Esophagus squamous epithelium (tissue), 5 donors: ENCODE measurements at regions not wholly inside any gene's neighbourhood (a gene's known extent, or its start where the extent isn't known, plus 50 kb on each side); places are given as distances from the start of the nearest gene placed in this dataset.

Experiments used
- DNase-seq: peaks from one replicate; lab custom pipeline; 2025; lab: John Stamatoyannopoulos, UW
- H3K27ac ChIP-seq, 4 donors: fragments of 200-600 bp; sonication (generic); one replicate each; pipeline ENCODE4 v1.5.1; 2016 to 2019; ENCODE audit warnings: mild to moderate bottlenecking in 1 of 4
- H3K27me3 ChIP-seq, 4 donors: fragments of 200-600 bp; sonication (generic); 1 replicate in 3 of 4; 2 replicates in 1 of 4; pipeline versions ENCODE4 v1.5.1 to v1.6.0; 2017 to 2021; ENCODE audit warnings: antibody characterized with exemption in 1 of 4
- H3K36me3 ChIP-seq, 3 donors: fragments of 200-600 bp; sonication (generic); one replicate each; pipeline ENCODE4 v1.5.1; 2016 to 2019
- H3K4me1 ChIP-seq, 3 donors: fragments of 200-600 bp; sonication (generic); one replicate each; pipeline ENCODE4 v1.5.1; 2017 to 2019
- H3K4me3 ChIP-seq, 4 donors: fragments of 200-600 bp; sonication (generic); 1 replicate in 3 of 4; 2 replicates in 1 of 4; pipeline ENCODE4 v1.5.1; 2016 to 2019; ENCODE audit warnings: mild to moderate bottlenecking in 2 of 4, moderate library complexity in 1 of 4
- H3K9me3 ChIP-seq, 3 donors: fragments of 200-600 bp; sonication (generic); one replicate each; pipeline ENCODE4 v1.5.1; 2016 to 2019
- POLR2A ChIP-seq, 4 donors: fragments of 450-650 bp; IDR thresholded peaks; one replicate each; pipeline ENCODE4 v1.6.1; 2017; ENCODE audit warnings: antibody characterized with exemption in 4 of 4, mild to moderate bottlenecking in 4 of 4, moderate library complexity in 3 of 4
- WGBS, 2 donors: methylation state at CpG; one replicate each; pipeline ENCODE4 v1.1.5; 2018; 5-methylcytosine and 5-hydroxymethylcytosine counted together
- intact Hi-C: fragments of 100-400 bp; cut with DNase I; formaldehyde crosslinking; loops from one replicate; pipeline ENCODE4 v1.15.0; 2022
- TF ChIP-seq, protein P1 (sequence below), 6 experiments: fragments of 450-650 bp in 4 of 6; fragments of 200-600 bp in 2 of 6; sonication (generic) in 2 of 6; IDR thresholded peaks; one replicate each; pipeline ENCODE4 v1.5.1; 2016 to 2019; ENCODE audit warnings: antibody characterized with exemption in 6 of 6, mild to moderate bottlenecking in 4 of 6, moderate library complexity in 4 of 6
- donor health status: DM: yes; HTN: yes; CAD: no.

DNA sequence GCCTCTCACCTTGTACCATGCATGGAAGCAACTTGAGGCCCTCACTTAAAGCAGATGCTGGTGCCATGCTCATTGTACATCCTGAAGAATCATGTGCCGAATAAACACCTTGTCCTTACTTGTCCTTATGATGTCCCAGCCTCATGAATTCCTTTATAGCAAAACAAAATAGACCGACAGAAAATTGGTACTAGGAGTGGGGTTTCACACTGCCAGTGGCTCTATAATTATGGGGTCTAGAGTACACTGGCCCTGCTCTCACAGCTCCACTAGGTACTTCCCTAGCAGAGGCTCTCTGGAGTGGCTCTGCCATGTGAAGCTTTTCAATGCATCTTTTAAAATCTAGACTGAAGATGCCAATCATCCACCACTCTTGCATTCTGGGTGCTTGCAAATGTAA, 101.2 kb downstream of the HTR1B start:
- no peak for DNase-seq
- Histone ChIP-seq H3K27me3 (no peaks in the 10 kb centered on the region), H3K36me3 (no peaks in the 10 kb centered on the region), H3K9me3 (peaks cover 0 to 6% (median 0%) of the 10 kb centered on the region in 3 donors), H3K4me1 (no peaks in the 10 kb centered on the region), H3K4me3 (no peak overlapping the region), H3K27ac (no peak overlapping the region)
- WGBS, 2 donors = 92 to 100% methylated on average over 2 of the region's 2 CpGs
- no peak for TF ChIP-seq POLR2A (IDR thresholded peaks at IDR 0.05)
- TF ChIP-seq, protein P1, sequence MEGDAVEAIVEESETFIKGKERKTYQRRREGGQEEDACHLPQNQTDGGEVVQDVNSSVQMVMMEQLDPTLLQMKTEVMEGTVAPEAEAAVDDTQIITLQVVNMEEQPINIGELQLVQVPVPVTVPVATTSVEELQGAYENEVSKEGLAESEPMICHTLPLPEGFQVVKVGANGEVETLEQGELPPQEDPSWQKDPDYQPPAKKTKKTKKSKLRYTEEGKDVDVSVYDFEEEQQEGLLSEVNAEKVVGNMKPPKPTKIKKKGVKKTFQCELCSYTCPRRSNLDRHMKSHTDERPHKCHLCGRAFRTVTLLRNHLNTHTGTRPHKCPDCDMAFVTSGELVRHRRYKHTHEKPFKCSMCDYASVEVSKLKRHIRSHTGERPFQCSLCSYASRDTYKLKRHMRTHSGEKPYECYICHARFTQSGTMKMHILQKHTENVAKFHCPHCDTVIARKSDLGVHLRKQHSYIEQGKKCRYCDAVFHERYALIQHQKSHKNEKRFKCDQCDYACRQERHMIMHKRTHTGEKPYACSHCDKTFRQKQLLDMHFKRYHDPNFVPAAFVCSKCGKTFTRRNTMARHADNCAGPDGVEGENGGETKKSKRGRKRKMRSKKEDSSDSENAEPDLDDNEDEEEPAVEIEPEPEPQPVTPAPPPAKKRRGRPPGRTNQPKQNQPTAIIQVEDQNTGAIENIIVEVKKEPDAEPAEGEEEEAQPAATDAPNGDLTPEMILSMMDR (IDR thresholded peaks at IDR 0.05) = no peak
- intact Hi-C loops = no loop called here

- Histone ChIP-seq H3K4me3 (no peak overlapping the region), H3K4me1 (no peaks in the 10 kb centered on the region), H3K9me3 (peaks cover 0 to 6% (median 0%) of the 10 kb centered on the region in 3 donors), H3K36me3 (no peaks in the 10 kb centered on the region), H3K27ac (no peak overlapping the region), H3K27me3 (no peaks in the 10 kb centered on the region)
- TF ChIP-seq, protein P1 (IDR thresholded peaks at IDR 0.05) = no peak
- no peak for TF ChIP-seq POLR2A (IDR thresholded peaks at IDR 0.05)
- intact Hi-C loops = no loop called here
- DNase-seq = no peak
- 83 to 93% methylated on average over 1 of the region's 1 CpG for WGBS, 2 donors
Measured at GRCh38 chr6:77361018-77361417, 102.3 kb downstream of the HTR1B start.

- no peaks in the 10 kb centered on the region for H3K27me3 ChIP-seq
- intact Hi-C loops = no loop called here
- no peaks in the 10 kb centered on the region for H3K9me3 ChIP-seq
- H3K4me1 ChIP-seq = no peaks in the 10 kb centered on the region
- TF ChIP-seq POLR2A (IDR thresholded peaks at IDR 0.05) = no peak
- TF ChIP-seq, protein P1 (IDR thresholded peaks at IDR 0.05) = no peak
- no peak for DNase-seq
- no peak overlapping the region for H3K4me3 ChIP-seq
- H3K36me3 ChIP-seq = no peaks in the 10 kb centered on the region
- no peak overlapping the region for H3K27ac ChIP-seq
Measured at GRCh38 chr6:77356821-77357220, 106.5 kb downstream of the HTR1B start.

DNA sequence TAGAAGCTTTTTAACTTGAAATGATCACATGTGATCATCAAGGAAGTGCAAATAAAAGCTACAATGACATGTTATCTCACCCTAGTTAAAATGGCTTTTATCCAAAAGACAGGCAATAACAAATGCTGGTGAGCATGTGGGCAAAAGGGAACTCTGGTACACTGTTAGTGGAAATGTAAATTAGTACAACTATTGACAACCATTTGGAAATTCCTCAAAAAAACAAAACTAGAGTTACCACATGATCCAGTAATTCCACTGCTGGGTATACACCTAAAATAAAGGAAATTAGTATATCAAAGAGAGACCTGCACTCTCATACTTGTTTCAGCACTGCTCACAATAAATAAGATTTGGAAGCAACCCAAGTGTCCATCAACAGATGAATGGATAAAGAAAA, 108.7 kb downstream of the HTR1B start:
- no peak overlapping the region for H3K27ac ChIP-seq
- no peak for TF ChIP-seq POLR2A (IDR thresholded peaks at IDR 0.05)
- TF ChIP-seq, protein P1 (IDR thresholded peaks at IDR 0.05) = no peak
- no peaks in the 10 kb centered on the region for H3K27me3 ChIP-seq
- intact Hi-C loops = no loop called here
- H3K4me1 ChIP-seq = no peaks in the 10 kb centered on the region
- H3K9me3 ChIP-seq = no peaks in the 10 kb centered on the region
- H3K36me3 ChIP-seq = no peaks in the 10 kb centered on the region
- H3K4me3 ChIP-seq = no peak overlapping the region
- DNase-seq = no peak

DNA sequence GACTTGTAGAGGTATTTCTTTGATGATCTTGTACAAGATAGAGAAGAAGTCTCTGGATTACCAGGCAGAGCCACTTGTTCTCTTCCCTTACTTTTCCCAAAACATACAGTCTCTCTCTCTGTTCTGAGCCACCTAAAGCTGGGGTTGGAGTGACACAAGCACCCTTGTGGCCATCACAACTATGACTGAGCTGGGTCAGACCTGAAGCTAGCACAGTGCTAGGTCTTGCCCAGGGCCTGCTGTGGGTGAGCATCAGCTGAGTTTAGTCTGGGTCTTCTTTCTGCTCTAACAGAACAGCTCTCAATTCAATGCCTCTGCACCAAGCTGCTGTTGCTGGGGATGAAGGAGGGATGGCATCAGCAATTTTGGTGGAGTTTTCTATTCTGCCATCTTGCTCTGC, 110.2 kb downstream of the HTR1B start:
- Histone ChIP-seq H3K4me1 (no peaks in the 10 kb centered on the region), H3K27me3 (no peaks in the 10 kb centered on the region), H3K36me3 (no peaks in the 10 kb centered on the region), H3K9me3 (no peaks in the 10 kb centered on the region), H3K4me3 (no peak overlapping the region), H3K27ac (no peak overlapping the region)
- intact Hi-C loops = no loop called here
- TF ChIP-seq, protein P1 (IDR thresholded peaks at IDR 0.05) = no peak
- TF ChIP-seq POLR2A (IDR thresholded peaks at IDR 0.05) = no peak
- no peak for DNase-seq
